ENCODE measurements at regions not wholly inside any gene's neighbourhood (a gene's known extent, or its start where the extent isn't known, plus 50 kb on each side); places are given as distances from the start of the nearest gene placed in this dataset.

- no peak overlapping the region for H2AK5ac ChIP-seq (ENCODE audit: insufficient read length, low read length)
- no peak overlapping the region for H2BK120ac ChIP-seq (ENCODE audit: low read depth, low read length, poor library complexity, severe bottlenecking)
- H3K79me2 ChIP-seq (ENCODE audit: insufficient read depth, low read length): no peaks in the 10 kb centered on the region
- H3K4me1 ChIP-seq (ENCODE audit: insufficient read depth, low read length): no peaks in the 10 kb centered on the region
- H3K9ac ChIP-seq (ENCODE audit: extremely low read depth, insufficient read length, low read length): no peak overlapping the region
- H3K27ac ChIP-seq (ENCODE audit: insufficient read length, low read depth, low read length): no peak overlapping the region
- H3K9me3 ChIP-seq (ENCODE audit: control insufficient read depth, low read depth, low read length): no peaks in the 10 kb centered on the region
- H3K14ac ChIP-seq (ENCODE audit: insufficient read depth, low read length): no peak overlapping the region
- no peak overlapping the region for H4K5ac ChIP-seq (ENCODE audit: insufficient read length, low read depth, low read length)
- no peak overlapping the region for H3K23ac ChIP-seq (ENCODE audit: insufficient read length, low read depth, low read length)
- no peak overlapping the region for H3K4me2 ChIP-seq (ENCODE audit: insufficient read depth, insufficient read length, low read length)
- no CpG with 5 or more reads among the region's 4 CpGs for WGBS (ENCODE audit: extremely low coverage, insufficient read length, low lambda C conversion rate)
- no peaks in the 10 kb centered on the region for H3K79me1 ChIP-seq (ENCODE audit: insufficient read depth, low read depth, low read length, poor library complexity, severe bottlenecking)
- H2BK20ac ChIP-seq (ENCODE audit: low read depth, low read length, poor library complexity, severe bottlenecking): no peak overlapping the region
- H3T11ph ChIP-seq (ENCODE audit: low read length): no peak overlapping the region
- Mint-ChIP-seq H3K4me3 (no peak overlapping the region; a peak in 1 of 5 replicates), H3K9me3 (no peaks in the 10 kb centered on the region; a peak in 1 of 5 replicates), H3K4me1 (no peaks in the 10 kb centered on the region), H3K36me3 (ENCODE audit: insufficient read depth in 1 of 3, low read depth in 3 of 3) (no peaks in the 10 kb centered on the region; a peak in 1 of 7 replicates), H3K27me3 (ENCODE audit: low read depth) (peaks cover 2% of the 10 kb centered on the region), H3K27ac (peak overlapping the region in 1 of 3 experiments; percentile 4; a peak in 1 of 7 replicates)
- no peak overlapping the region for H3K56ac ChIP-seq (ENCODE audit: insufficient read length, low read depth, low read length)
- TF ChIP-seq CTCF (conservative IDR thresholded peaks at IDR 0.05): no peak
- H3K18ac ChIP-seq (ENCODE audit: insufficient read length, low read depth, low read length): no peak overlapping the region
- H3K23me2 ChIP-seq (ENCODE audit: insufficient read length, low read depth, low read length, poor library complexity, severe bottlenecking): no peaks in the 10 kb centered on the region
- no peaks in the 10 kb centered on the region for H4K20me1 ChIP-seq (ENCODE audit: control insufficient read depth, insufficient read depth, insufficient read length)
- no peak overlapping the region for H3K4ac ChIP-seq (ENCODE audit: low read depth, low read length)
- no peak overlapping the region for H2AFZ ChIP-seq (ENCODE audit: low read length)
- DNase-seq: no peak
- H4K91ac ChIP-seq (ENCODE audit: insufficient read length, low read depth, low read length): no peak overlapping the region
- no peak overlapping the region for H4K8ac ChIP-seq (replicated peaks; ENCODE audit: insufficient read length, low read depth, low read length)
- no peak overlapping the region for H2BK15ac ChIP-seq (ENCODE audit: low read depth, low read length)
- no peaks in the 10 kb centered on the region for H3K27me3 ChIP-seq (ENCODE audit: insufficient read depth, low read length)
- no peak overlapping the region for H2BK5ac ChIP-seq (ENCODE audit: insufficient read length, low read length)
- no peak overlapping the region for H2BK12ac ChIP-seq (ENCODE audit: insufficient read length, low read depth, low read length)
Measured at GRCh38 chr13:26954976-26955375, 194.4 kb upstream of the GPR12 start.
